HG03097 (cell line): ENCODE measurements at regions not wholly inside any gene's neighbourhood (a gene's known extent, or its start where the extent isn't known, plus 50 kb on each side); places are given as distances from the start of the nearest gene placed in this dataset.

Source experiments
- ATAC-seq: cut with Tn5 transposase; IDR thresholded peaks from one replicate; pipeline ENCODE4 v1.9.1; 2021; ENCODE audit not compliant: unreplicated experiment, low FRiP score

- no peak for ATAC-seq
These were observed 91.9 kb upstream of the FN1 start for GRCh38 chr2:215527736-215528135.

GRCh38 chr2:215526341-215526740, 90.5 kb upstream of the FN1 start:
- ATAC-seq = no peak

GRCh38 chr2:215522237-215522636, 86.4 kb upstream of the FN1 start:
- ATAC-seq = no peak

- no peak for ATAC-seq
These were observed 85.2 kb upstream of the FN1 start for GRCh38 chr2:215521031-215521430.

GRCh38 chr2:215517391-215517790, 81.5 kb upstream of the FN1 start:
- no peak for ATAC-seq

- ATAC-seq = no peak
These were observed 78.6 kb upstream of the FN1 start for GRCh38 chr2:215514516-215514915.

GRCh38 chr2:215511454-215512346, 75.8 kb upstream of the FN1 start:
- ATAC-seq = no peak

GRCh38 chr2:215507836-215508235, 72.0 kb upstream of the FN1 start:
- ATAC-seq = no peak

- ATAC-seq = no peak
These were observed 71.3 kb upstream of the FN1 start for GRCh38 chr2:215507136-215507535.

- no peak for ATAC-seq
These were observed 70.7 kb upstream of the FN1 start for GRCh38 chr2:215506604-215506990.

- ATAC-seq = no peak
These were observed 69.3 kb upstream of the FN1 start for GRCh38 chr2:215505044-215505786.

GRCh38 chr2:215504547-215504946, 68.7 kb upstream of the FN1 start:
- no peak for ATAC-seq

GRCh38 chr2:215503381-215503780, 67.5 kb upstream of the FN1 start:
- ATAC-seq = no peak

- ATAC-seq = no peak
These were observed 64.6 kb upstream of the FN1 start for GRCh38 chr2:215500466-215500865.

- no peak for ATAC-seq
These were observed 63.5 kb upstream of the FN1 start for GRCh38 chr2:215499331-215499730.

- ATAC-seq = no peak
These were observed 62.6 kb upstream of the FN1 start for GRCh38 chr2:215498431-215498830.

- no peak for ATAC-seq
These were observed 57.5 kb upstream of the FN1 start for GRCh38 chr2:215493376-215493775.

GRCh38 chr2:215489288-215489848, 53.5 kb upstream of the FN1 start:
- ATAC-seq = no peak

- ATAC-seq = no peak
These were observed 51.1 kb upstream of the FN1 start for GRCh38 chr2:215487002-215487372.

GRCh38 chr2:215486291-215487001, 50.6 kb upstream of the FN1 start:
- ATAC-seq = no peak
